HepG2 (cell line): ENCODE measurements at regions not wholly inside any gene's neighbourhood (a gene's known extent, or its start where the extent isn't known, plus 50 kb on each side); places are given as distances from the start of the nearest gene placed in this dataset.

ENCODE experiments used
- ATAC-seq: fragments of 200-7000 bp; cut with Tn5 transposase; 3 replicates; pipeline ENCODE4 v1.9.1; 2020; ENCODE audit warnings: mild to moderate bottlenecking, moderate library complexity
- BruUV-seq: library from RNA; stranded (reverse); fragments of 400-500 nt; replicated peaks from 2 replicates; lab custom pipeline; 2021; lab: Mats Ljungman, UMichigan
- CTCF ChIA-PET: fragments of 300-600 bp; formaldehyde crosslinking; extraction: SDS; loops from one replicate; lab custom pipeline; 2021; ENCODE audit warnings: low total read pairs, inconsistent platforms, low intra/inter-chr PET ratio; lab: Yijun Ruan, JAX
- POLR2A ChIA-PET: fragments of 350-600 bp; sonication (Branson Sonifier 250); formaldehyde crosslinking; loops from one replicate; lab custom pipeline; 2020; ENCODE audit warnings: antibody characterized with exemption, inconsistent platforms; lab: Yijun Ruan, JAX
- DNase-seq: peaks from one replicate; pipeline ENCODE4 v3.0.0-alpha.2; 2015; ENCODE audit warnings: low spot score
- FAIRE-seq: peaks from 3 replicates; lab custom pipeline; 2011; peaks lifted over from hg19 to GRCh38; lab: Jason Lieb, UNC
- H2AFZ ChIP-seq: one replicate; pipeline ENCODE4 v1.6.1; 2011; ENCODE audit warnings: low read length, inconsistent platforms
- H3K27ac ChIP-seq: fragments of 300-600 bp; 3 replicates; pipeline ENCODE4 v1.8.0; 2011; ENCODE audit warnings: mixed run types, mild to moderate bottlenecking, mixed read lengths, low read length, inconsistent platforms; ENCODE audit not compliant: insufficient read depth; ENCODE audit errors: extremely low read length
- H3K27me3 ChIP-seq, 2 experiments: fragments of 200-600 bp in 1 of 2; 2 replicates in 1 of 2; 3 replicates in 1 of 2; pipeline versions ENCODE4 v1.6.0 to v1.8.0; 2011; ENCODE audit warnings: low read length in 2 of 2, mild to moderate bottlenecking in 2 of 2, moderate library complexity in 2 of 2, inconsistent platforms in 1 of 2; ENCODE audit not compliant: insufficient read depth in 2 of 2, control insufficient read depth in 1 of 2
- H3K36me3 ChIP-seq, 2 experiments: fragments of 200-600 bp in 1 of 2; replicated peaks in 1 of 2; 2 replicates in 1 of 2; 3 replicates in 1 of 2; pipeline versions ENCODE4 v1.5.1 to v1.8.0; 2011; ENCODE audit warnings: low read length in 2 of 2, inconsistent platforms in 1 of 2; ENCODE audit not compliant: insufficient read depth in 2 of 2, control insufficient read depth in 1 of 2
- H3K4me1 ChIP-seq: 2 replicates; pipeline ENCODE4 v1.5.1; 2012; ENCODE audit warnings: low read length, inconsistent platforms; ENCODE audit not compliant: insufficient read depth
- H3K4me2 ChIP-seq: 2 replicates; pipeline ENCODE4 v1.6.0; 2011; ENCODE audit warnings: low read depth, low read length, inconsistent platforms
- H3K4me3 ChIP-seq, 3 experiments: fragments of 200-600 bp in 1 of 3; sonication (generic), shearing (Covaris generic) in 1 of 3; replicated peaks in 1 of 3; 2 replicates each; pipeline ENCODE4 v1.5.1; 2011 to 2016; ENCODE audit warnings: low read length in 3 of 3, inconsistent platforms in 2 of 3, low read depth in 2 of 3, mild to moderate bottlenecking in 2 of 3, control low read depth in 1 of 3, mixed read lengths in 1 of 3; ENCODE audit not compliant: insufficient read depth in 1 of 3
- H3K79me2 ChIP-seq: one replicate; pipeline ENCODE4 v1.6.1; 2011; ENCODE audit warnings: low read length, inconsistent platforms; ENCODE audit not compliant: insufficient read depth
- H3K9ac ChIP-seq: 2 replicates; pipeline ENCODE4 v1.6.0; 2011; ENCODE audit warnings: mild to moderate bottlenecking, low read depth, low read length, inconsistent platforms; ENCODE audit not compliant: insufficient read depth
- H3K9me3 ChIP-seq: 2 replicates; pipeline ENCODE4 v1.5.1; 2012; ENCODE audit warnings: mild to moderate bottlenecking, low read length
- H4K20me1 ChIP-seq: 2 replicates; pipeline ENCODE4 v1.6.0; 2011; ENCODE audit warnings: inconsistent platforms, mild to moderate bottlenecking, low read length, moderate library complexity; ENCODE audit not compliant: insufficient read depth
- BCL3 ChIP-seq: sonication (generic); formaldehyde crosslinking; IDR thresholded peaks from 2 replicates; pipeline ENCODE4 v1.5.1; 2020; ENCODE audit warnings: mild to moderate bottlenecking, missing genetic modification reagents, moderate library complexity
- ESRRA ChIP-seq: sonication (generic); formaldehyde crosslinking; IDR thresholded peaks from 2 replicates; pipeline ENCODE4 v1.5.1; 2020; ENCODE audit warnings: mild to moderate bottlenecking, low read depth, missing genetic modification reagents
- FOXA1 ChIP-seq, 2 experiments: fragments of 450-650 bp in 1 of 2; sonication (generic) in 1 of 2; formaldehyde crosslinking in 1 of 2; IDR thresholded peaks; 2 replicates each; pipeline versions ENCODE4 v1.4.0 to v1.6.1; 2016 to 2020; ENCODE audit warnings: missing genetic modification reagents in 1 of 2
- HMGA1 ChIP-seq: sonication (generic); formaldehyde crosslinking; conservative IDR thresholded peaks from 2 replicates; pipeline ENCODE4 v1.4.0; 2020; ENCODE audit warnings: missing genetic modification reagents
- NR1H2 ChIP-seq: sonication (generic); formaldehyde crosslinking; IDR thresholded peaks from 2 replicates; pipeline ENCODE4 v1.8.1; 2022; ENCODE audit warnings: low read depth, missing genetic modification reagents, borderline replicate concordance
- PAXIP1 ChIP-seq: sonication (generic); formaldehyde crosslinking; conservative IDR thresholded peaks from 2 replicates; pipeline ENCODE4 v1.4.0; 2020; ENCODE audit warnings: mild to moderate bottlenecking, missing genetic modification reagents, moderate library complexity
- PLSCR1 ChIP-seq: sonication (generic); formaldehyde crosslinking; IDR thresholded peaks from 2 replicates; pipeline ENCODE4 v1.5.0; 2020; ENCODE audit warnings: missing genetic modification reagents, mild to moderate bottlenecking, borderline replicate concordance
- SMYD3 ChIP-seq: sonication (generic); formaldehyde crosslinking; IDR thresholded peaks from 2 replicates; pipeline ENCODE4 v1.8.1; 2023; ENCODE audit warnings: mild to moderate bottlenecking, missing genetic modification reagents
- TP53 ChIP-seq: sonication (generic); formaldehyde crosslinking; conservative IDR thresholded peaks from 2 replicates; pipeline ENCODE4 v1.4.0; 2020; ENCODE audit warnings: missing genetic modification reagents
- ZBTB44 ChIP-seq: sonication (generic); formaldehyde crosslinking; IDR thresholded peaks from 2 replicates; pipeline ENCODE4 v1.4.0; 2020; ENCODE audit warnings: missing genetic modification reagents
- ZEB1 ChIP-seq: IDR thresholded peaks from 2 replicates; pipeline ENCODE4 v1.6.1; 2012; ENCODE audit warnings: mild to moderate bottlenecking, low read depth, inconsistent platforms; ENCODE audit not compliant: insufficient replicate concordance
- ZNF629 ChIP-seq: sonication (generic); formaldehyde crosslinking; conservative IDR thresholded peaks from 2 replicates; pipeline ENCODE4 v1.5.0; 2020; ENCODE audit warnings: missing genetic modification reagents
- WGBS: methylation state at CpG from one replicate; pipeline ENCODE4 v1.1.6; 2017; ENCODE audit warnings: low lambda C conversion rate; 5-methylcytosine and 5-hydroxymethylcytosine counted together
- in situ Hi-C: cut with HindIII; loops from 2 replicates; pipeline ENCODE4 v1.10.0; 2017; ENCODE audit warnings: low pct_unique_long_range_greater_than_20kb; ENCODE audit not compliant: extremely low pct_ligation_motif_present
- intact Hi-C: fragments of 100-400 bp; cut with micrococcal nuclease; formaldehyde crosslinking; loops from one replicate; pipeline ENCODE4 v1.10.0; 2022; ENCODE audit not compliant: unreplicated experiment

GRCh38 chr6:50427267-50427666 lies 286.1 kb upstream of the TFAP2D start:
- no peak overlapping the region for H2AFZ ChIP-seq
- H3K4me2 ChIP-seq = no peak overlapping the region
- no peaks in the 10 kb centered on the region for H3K27me3 ChIP-seq
- no peaks in the 10 kb centered on the region for H3K36me3 ChIP-seq
- H3K4me3 ChIP-seq = no peak overlapping the region
- DNase-seq (no peak), FAIRE-seq (no peak), ATAC-seq (no peak)
- TF ChIP-seq ZBTB44 (CRISPR knock-in tag) (no peak), SMYD3 (CRISPR knock-in tag) (no peak), ESRRA (CRISPR knock-in tag) (no peak), HMGA1 (CRISPR knock-in tag) (no peak), ZEB1 (no peak), BCL3 (no peak), NR1H2 (no peak)
- no peaks in the 10 kb centered on the region for H3K9me3 ChIP-seq
- ChIA-PET CTCF (no interaction called here), POLR2A (no interaction called here)
- no peaks in the 10 kb centered on the region for H4K20me1 ChIP-seq
- no peaks in the 10 kb centered on the region for H3K79me2 ChIP-seq
- 45% methylated on average over 4 of the region's 4 CpGs for WGBS
- no peak overlapping the region for H3K9ac ChIP-seq
- in situ Hi-C loops = no loop called here
- no TSS peak for BruUV-seq
- intact Hi-C loops = no loop called here
- no peaks in the 10 kb centered on the region for H3K4me1 ChIP-seq
- H3K27ac ChIP-seq = no peak overlapping the region

- Histone ChIP-seq H4K20me1 (no peaks in the 10 kb centered on the region), H3K4me3 (no peak overlapping the region), H3K4me1 (no peaks in the 10 kb centered on the region), H3K9me3 (no peaks in the 10 kb centered on the region), H3K4me2 (no peak overlapping the region), H2AFZ (no peak overlapping the region), H3K36me3 (no peaks in the 10 kb centered on the region), H3K27me3 (no peaks in the 10 kb centered on the region), H3K79me2 (no peaks in the 10 kb centered on the region), H3K9ac (no peak overlapping the region), H3K27ac (no peak overlapping the region)
- ChIA-PET CTCF (no interaction called here), POLR2A (no interaction called here)
- in situ Hi-C loops = no loop called here
- ATAC-seq = no peak
- FAIRE-seq = no peak
- no TSS peak for BruUV-seq
- no peak for DNase-seq
- TF ChIP-seq PLSCR1 (CRISPR knock-in tag) (no peak), FOXA1 (IDR thresholded peaks at IDR 0.05) (no peak), FOXA1 (CRISPR knock-in tag; IDR thresholded peaks at IDR 0.05) (no peak), PAXIP1 (CRISPR knock-in tag) (no peak), ZNF629 (CRISPR knock-in tag) (no peak), TP53 (CRISPR knock-in tag) (no peak)
- intact Hi-C loops = no loop called here
- 0% methylated on average over 1 of the region's 1 CpG for WGBS
Observed at GRCh38 chr6:50437901-50438300, 275.4 kb upstream of the TFAP2D start.
